GM12878 (cell line): ENCODE measurements at regions not wholly inside any gene's neighbourhood (a gene's known extent, or its start where the extent isn't known, plus 50 kb on each side); places are given as distances from the start of the nearest gene placed in this dataset.

ENCODE experiments used
- CBX5 ChIP-seq: sonication (generic); IDR thresholded peaks from 2 replicates; pipeline ENCODE4 v1.6.1; 2016; ENCODE audit warnings: low read depth, moderate library complexity, mild to moderate bottlenecking, inconsistent platforms
- MYB ChIP-seq: fragments of 150-350 bp; IDR thresholded peaks from 2 replicates; pipeline ENCODE4 v1.6.1; 2014; ENCODE audit warnings: mild to moderate bottlenecking, low read depth, low read length, borderline replicate concordance
- STAT3 ChIP-seq: IDR thresholded peaks from 2 replicates; pipeline ENCODE4 v1.6.1; 2011; ENCODE audit warnings: low read depth, low read length, improper control_type of control experiment
- TF ChIP-seq, protein P1 (sequence below): IDR thresholded peaks from 2 replicates; pipeline ENCODE4 v1.6.1; 2012; ENCODE audit warnings: improper control_type of control experiment, low read depth, low read length; ENCODE audit not compliant: insufficient replicate concordance
- TF ChIP-seq, protein P2 (sequence below): IDR thresholded peaks from 2 replicates; pipeline ENCODE4 v1.6.1; 2012; ENCODE audit warnings: mild to moderate bottlenecking, low read depth, low read length

DNA sequence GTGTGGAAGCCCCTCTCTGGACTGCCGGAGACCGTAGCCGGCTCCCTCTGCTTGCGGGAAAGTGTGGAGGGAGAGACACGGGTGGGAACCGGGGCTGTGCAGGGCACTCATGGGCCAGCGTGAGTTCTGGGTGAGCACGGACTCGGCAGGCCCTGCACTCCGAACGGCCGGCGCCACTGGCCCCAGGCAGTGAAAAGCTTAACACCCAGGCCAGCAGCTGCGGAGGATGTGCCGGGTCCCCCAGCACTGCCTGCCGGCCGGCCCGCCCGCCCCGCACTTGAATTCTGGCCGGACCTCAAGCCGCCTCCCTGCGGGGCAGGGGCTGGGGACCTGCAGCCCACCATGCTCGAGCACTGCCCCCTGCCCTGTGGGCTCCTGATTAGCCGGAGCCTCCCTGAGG lies 147.0 kb downstream of the FGF9 start (continued):
- TF ChIP-seq, protein P1, sequence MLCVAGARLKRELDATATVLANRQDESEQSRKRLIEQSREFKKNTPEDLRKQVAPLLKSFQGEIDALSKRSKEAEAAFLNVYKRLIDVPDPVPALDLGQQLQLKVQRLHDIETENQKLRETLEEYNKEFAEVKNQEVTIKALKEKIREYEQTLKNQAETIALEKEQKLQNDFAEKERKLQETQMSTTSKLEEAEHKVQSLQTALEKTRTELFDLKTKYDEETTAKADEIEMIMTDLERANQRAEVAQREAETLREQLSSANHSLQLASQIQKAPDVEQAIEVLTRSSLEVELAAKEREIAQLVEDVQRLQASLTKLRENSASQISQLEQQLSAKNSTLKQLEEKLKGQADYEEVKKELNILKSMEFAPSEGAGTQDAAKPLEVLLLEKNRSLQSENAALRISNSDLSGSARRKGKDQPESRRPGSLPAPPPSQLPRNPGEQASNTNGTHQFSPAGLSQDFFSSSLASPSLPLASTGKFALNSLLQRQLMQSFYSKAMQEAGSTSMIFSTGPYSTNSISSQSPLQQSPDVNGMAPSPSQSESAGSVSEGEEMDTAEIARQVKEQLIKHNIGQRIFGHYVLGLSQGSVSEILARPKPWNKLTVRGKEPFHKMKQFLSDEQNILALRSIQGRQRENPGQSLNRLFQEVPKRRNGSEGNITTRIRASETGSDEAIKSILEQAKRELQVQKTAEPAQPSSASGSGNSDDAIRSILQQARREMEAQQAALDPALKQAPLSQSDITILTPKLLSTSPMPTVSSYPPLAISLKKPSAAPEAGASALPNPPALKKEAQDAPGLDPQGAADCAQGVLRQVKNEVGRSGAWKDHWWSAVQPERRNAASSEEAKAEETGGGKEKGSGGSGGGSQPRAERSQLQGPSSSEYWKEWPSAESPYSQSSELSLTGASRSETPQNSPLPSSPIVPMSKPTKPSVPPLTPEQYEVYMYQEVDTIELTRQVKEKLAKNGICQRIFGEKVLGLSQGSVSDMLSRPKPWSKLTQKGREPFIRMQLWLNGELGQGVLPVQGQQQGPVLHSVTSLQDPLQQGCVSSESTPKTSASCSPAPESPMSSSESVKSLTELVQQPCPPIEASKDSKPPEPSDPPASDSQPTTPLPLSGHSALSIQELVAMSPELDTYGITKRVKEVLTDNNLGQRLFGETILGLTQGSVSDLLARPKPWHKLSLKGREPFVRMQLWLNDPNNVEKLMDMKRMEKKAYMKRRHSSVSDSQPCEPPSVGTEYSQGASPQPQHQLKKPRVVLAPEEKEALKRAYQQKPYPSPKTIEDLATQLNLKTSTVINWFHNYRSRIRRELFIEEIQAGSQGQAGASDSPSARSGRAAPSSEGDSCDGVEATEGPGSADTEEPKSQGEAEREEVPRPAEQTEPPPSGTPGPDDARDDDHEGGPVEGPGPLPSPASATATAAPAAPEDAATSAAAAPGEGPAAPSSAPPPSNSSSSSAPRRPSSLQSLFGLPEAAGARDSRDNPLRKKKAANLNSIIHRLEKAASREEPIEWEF, result no peak
- TF ChIP-seq CBX5 (no peak), STAT3 (no peak), MYB (no peak)
- TF ChIP-seq, protein P2, sequence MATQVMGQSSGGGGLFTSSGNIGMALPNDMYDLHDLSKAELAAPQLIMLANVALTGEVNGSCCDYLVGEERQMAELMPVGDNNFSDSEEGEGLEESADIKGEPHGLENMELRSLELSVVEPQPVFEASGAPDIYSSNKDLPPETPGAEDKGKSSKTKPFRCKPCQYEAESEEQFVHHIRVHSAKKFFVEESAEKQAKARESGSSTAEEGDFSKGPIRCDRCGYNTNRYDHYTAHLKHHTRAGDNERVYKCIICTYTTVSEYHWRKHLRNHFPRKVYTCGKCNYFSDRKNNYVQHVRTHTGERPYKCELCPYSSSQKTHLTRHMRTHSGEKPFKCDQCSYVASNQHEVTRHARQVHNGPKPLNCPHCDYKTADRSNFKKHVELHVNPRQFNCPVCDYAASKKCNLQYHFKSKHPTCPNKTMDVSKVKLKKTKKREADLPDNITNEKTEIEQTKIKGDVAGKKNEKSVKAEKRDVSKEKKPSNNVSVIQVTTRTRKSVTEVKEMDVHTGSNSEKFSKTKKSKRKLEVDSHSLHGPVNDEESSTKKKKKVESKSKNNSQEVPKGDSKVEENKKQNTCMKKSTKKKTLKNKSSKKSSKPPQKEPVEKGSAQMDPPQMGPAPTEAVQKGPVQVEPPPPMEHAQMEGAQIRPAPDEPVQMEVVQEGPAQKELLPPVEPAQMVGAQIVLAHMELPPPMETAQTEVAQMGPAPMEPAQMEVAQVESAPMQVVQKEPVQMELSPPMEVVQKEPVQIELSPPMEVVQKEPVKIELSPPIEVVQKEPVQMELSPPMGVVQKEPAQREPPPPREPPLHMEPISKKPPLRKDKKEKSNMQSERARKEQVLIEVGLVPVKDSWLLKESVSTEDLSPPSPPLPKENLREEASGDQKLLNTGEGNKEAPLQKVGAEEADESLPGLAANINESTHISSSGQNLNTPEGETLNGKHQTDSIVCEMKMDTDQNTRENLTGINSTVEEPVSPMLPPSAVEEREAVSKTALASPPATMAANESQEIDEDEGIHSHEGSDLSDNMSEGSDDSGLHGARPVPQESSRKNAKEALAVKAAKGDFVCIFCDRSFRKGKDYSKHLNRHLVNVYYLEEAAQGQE, result no peak
